OCI-LY7 (cell line): ENCODE measurements at regions not wholly inside any gene's neighbourhood (a gene's known extent, or its start where the extent isn't known, plus 50 kb on each side); places are given as distances from the start of the nearest gene placed in this dataset.

Source experiments
- CTCF ChIP-seq: fragments of 200-600 bp; sonication (generic); conservative IDR thresholded peaks from 2 replicates; pipeline ENCODE4 v1.5.1; 2014; ENCODE audit warnings: mild to moderate bottlenecking, antibody characterized with exemption, low read length, moderate library complexity, mixed read lengths
- EZH2phosphoT487 ChIP-seq: fragments of 200-600 bp; sonication (generic); IDR thresholded peaks from 2 replicates; pipeline ENCODE4 v1.6.1; 2018; ENCODE audit warnings: low read depth, borderline replicate concordance, mild to moderate bottlenecking, mixed run types, antibody characterized with exemption, low read length, moderate library complexity, mixed read lengths

- TF ChIP-seq CTCF (no peak), EZH2phosphoT487 (no peak)
These were observed 70.5 kb upstream of the CIBAR2 start for GRCh38 chr16:85182774-85183173.
